Activated naive CD4-positive, alpha-beta T cell treated with anti-CD3 and anti-CD28 coated beads, Interleukin-2, amount 10 ng/mL, durations not matched to agents 7 days and 5 days (primary cell): ENCODE measurements at regions not wholly inside any gene's neighbourhood (a gene's known extent, or its start where the extent isn't known, plus 50 kb on each side); places are given as distances from the start of the nearest gene placed in this dataset.

Experiments
- CTCF ChIA-PET: fragments of 350-600 bp; sonication (Branson Sonifier 250); formaldehyde crosslinking; loops from one replicate; lab custom pipeline; 2021; ENCODE audit warnings: antibody characterized with exemption; lab: Charles Lee
- DNase-seq: peaks from one replicate; pipeline ENCODE4 v3.0.0-alpha.2; 2020
- H3K27ac Mint-ChIP-seq: one replicate; pipeline ENCODE4 v1.8.0; 2021; ENCODE audit warnings: mild to moderate bottlenecking, moderate library complexity, mixed read lengths
- H3K27me3 Mint-ChIP-seq: one replicate; pipeline ENCODE4 v1.8.0; 2021; ENCODE audit warnings: mild to moderate bottlenecking, mixed read lengths
- H3K36me3 Mint-ChIP-seq: one replicate; pipeline ENCODE4 v1.8.0; 2021; ENCODE audit warnings: mixed read lengths
- H3K4me1 Mint-ChIP-seq: one replicate; pipeline ENCODE4 v1.8.0; 2021; ENCODE audit warnings: mixed read lengths
- H3K4me3 Mint-ChIP-seq: one replicate; pipeline ENCODE4 v1.8.0; 2021; ENCODE audit warnings: mild to moderate bottlenecking, moderate library complexity, mixed read lengths
- H3K9me3 Mint-ChIP-seq: one replicate; pipeline ENCODE4 v1.8.0; 2021; ENCODE audit warnings: mixed read lengths

- H3K27me3 Mint-ChIP-seq: no peaks in the 10 kb centered on the region
- no peaks in the 10 kb centered on the region for H3K4me1 Mint-ChIP-seq
- H3K27ac Mint-ChIP-seq: no peak overlapping the region
- H3K36me3 Mint-ChIP-seq: no peaks in the 10 kb centered on the region
- no peak overlapping the region for H3K4me3 Mint-ChIP-seq
- DNase-seq: no peak
- CTCF ChIA-PET: no interaction called here
- no peaks in the 10 kb centered on the region for H3K9me3 Mint-ChIP-seq
Observed at GRCh38 chr4:123945301-123945700, 548.7 kb downstream of the SPRY1 start.

DNA sequence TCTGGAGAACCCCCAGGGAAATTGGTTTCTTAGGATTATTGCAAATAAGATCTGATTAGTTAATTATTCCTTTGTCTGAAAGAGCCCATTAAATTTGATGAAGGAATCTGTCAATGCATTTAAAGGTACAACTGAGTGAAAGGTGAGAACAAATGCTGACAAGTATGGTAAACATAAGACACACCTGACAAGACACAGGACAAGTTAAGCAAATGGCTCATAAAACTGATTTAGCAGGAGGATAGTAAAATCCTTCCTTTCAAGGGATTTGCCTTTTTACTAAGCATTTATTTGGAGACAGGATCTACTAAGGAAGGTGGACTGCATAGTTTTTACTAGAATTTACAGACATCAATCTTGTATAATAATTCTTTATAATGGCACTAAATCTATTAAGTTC, 553.9 kb downstream of the SPRY1 start:
- no peaks in the 10 kb centered on the region for H3K27me3 Mint-ChIP-seq
- CTCF ChIA-PET: no interaction called here
- no peak for DNase-seq

GRCh38 chr4:123952530-123953274, 556.1 kb downstream of the SPRY1 start:
- Mint-ChIP-seq H3K27me3 (no peaks in the 10 kb centered on the region), H3K9me3 (no peaks in the 10 kb centered on the region), H3K36me3 (no peaks in the 10 kb centered on the region), H3K4me1 (no peaks in the 10 kb centered on the region), H3K4me3 (no peak overlapping the region), H3K27ac (no peak overlapping the region)
- CTCF ChIA-PET: no interaction called here
- no peak for DNase-seq

More for the DNA sequence above, 553.9 kb downstream of the SPRY1 start:
- no peaks in the 10 kb centered on the region for H3K36me3 Mint-ChIP-seq
- H3K27ac Mint-ChIP-seq: no peak overlapping the region
- H3K4me1 Mint-ChIP-seq: no peaks in the 10 kb centered on the region
- H3K4me3 Mint-ChIP-seq: no peak overlapping the region
- H3K9me3 Mint-ChIP-seq: no peaks in the 10 kb centered on the region

DNA sequence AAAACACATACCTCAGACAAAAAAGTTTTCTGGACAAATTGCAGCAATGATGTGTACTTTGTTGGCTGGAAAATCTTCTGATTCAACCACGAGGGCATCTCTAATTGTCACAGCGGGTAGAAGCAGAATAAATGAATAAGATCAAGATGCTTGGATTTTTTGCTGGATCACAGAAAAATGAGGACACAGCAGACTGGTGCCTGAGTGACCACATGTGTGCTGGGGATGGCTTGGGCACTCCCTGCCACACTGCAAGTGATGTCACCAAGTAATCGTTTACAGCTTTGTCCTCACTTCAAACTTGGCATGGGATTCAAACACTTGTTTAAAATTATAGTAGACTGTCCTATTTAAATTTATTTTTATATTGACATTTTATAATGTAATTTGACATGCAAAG, 557.0 kb downstream of the SPRY1 start:
- Mint-ChIP-seq H3K27me3 (no peaks in the 10 kb centered on the region), H3K27ac (no peak overlapping the region), H3K4me1 (no peaks in the 10 kb centered on the region), H3K36me3 (no peaks in the 10 kb centered on the region), H3K4me3 (no peak overlapping the region), H3K9me3 (no peaks in the 10 kb centered on the region)
- CTCF ChIA-PET: no interaction called here
- no peak for DNase-seq

DNA sequence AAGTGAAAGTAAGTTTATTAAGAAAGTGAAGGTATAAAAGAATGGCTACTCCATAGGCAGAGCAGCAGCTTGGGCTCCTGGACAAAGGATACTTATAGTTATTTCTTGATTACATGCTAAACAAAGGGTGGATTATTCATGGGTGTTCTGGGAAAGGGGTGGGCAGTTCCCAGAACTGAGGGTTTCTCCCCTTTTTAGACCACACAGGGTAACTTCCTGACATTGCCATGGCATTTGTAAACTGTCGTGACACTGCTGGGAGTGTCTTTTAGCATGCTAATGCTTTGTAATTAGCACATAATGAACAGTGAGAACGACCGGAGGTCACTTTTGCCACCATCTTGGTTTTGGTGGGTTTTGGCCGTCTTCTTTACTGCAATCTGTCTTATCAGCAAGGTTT, 557.6 kb downstream of the SPRY1 start:
- Mint-ChIP-seq H3K27me3 (no peaks in the 10 kb centered on the region), H3K9me3 (no peaks in the 10 kb centered on the region), H3K4me3 (no peak overlapping the region), H3K36me3 (no peaks in the 10 kb centered on the region), H3K27ac (no peak overlapping the region), H3K4me1 (no peaks in the 10 kb centered on the region)
- no peak for DNase-seq
- CTCF ChIA-PET: no interaction called here

DNA sequence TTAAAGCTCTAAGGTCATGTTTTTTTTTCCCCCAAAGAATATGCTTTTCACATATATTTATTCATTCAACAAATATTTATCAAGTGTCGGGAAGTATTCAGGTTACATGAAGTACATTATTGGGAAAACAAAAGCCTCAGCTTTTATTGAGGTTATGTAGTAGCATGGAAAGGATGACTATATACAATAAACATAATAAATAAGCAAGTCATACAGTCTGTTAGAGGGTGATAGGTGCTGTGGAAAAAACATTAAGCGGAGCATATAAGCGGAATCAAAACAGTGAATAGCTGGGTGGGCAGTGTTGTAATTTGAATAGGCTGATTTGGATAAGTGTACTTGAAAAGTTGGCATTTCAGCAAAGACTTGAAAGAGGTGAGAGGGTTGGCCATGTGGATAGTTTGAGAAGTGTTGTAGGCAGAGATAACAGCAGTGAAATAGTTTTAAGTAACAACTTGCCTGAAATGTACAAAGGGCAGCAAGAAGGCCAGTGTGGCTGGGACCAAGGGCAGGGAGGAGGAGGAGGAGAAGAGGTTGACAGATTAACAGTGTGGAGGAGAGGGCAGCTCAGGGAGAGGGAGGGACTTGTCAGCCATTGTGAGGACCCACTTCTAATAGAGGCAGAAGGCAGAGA, 558.7 kb downstream of the SPRY1 start:
- CTCF ChIA-PET: no interaction called here
- DNase-seq: no peak
- Mint-ChIP-seq H3K36me3 (no peaks in the 10 kb centered on the region), H3K27me3 (no peaks in the 10 kb centered on the region), H3K27ac (no peak overlapping the region), H3K4me1 (no peaks in the 10 kb centered on the region), H3K9me3 (no peaks in the 10 kb centered on the region), H3K4me3 (no peak overlapping the region)

DNA sequence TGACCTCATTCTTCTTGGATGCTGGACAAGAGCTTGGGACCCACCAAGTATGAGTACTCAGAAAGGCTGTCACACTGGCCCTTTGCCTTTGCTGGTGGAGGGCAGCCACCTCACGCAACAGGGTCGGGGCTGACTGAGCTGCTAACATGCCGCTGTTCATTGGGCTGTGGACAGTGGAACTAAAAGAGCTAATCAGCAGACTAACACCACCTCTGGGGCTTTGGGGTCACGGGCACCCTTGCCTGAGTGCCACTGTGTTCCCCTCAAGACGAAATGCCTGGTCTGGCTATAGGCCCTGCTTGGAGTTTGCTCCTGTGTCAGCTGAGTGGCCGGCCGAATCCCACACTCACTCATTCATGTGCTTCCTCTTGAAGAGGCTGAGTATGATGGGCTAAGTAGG, 559.6 kb downstream of the SPRY1 start:
- Mint-ChIP-seq H3K4me3 (no peak overlapping the region), H3K27me3 (no peaks in the 10 kb centered on the region), H3K27ac (no peak overlapping the region), H3K36me3 (no peaks in the 10 kb centered on the region), H3K4me1 (no peaks in the 10 kb centered on the region), H3K9me3 (no peaks in the 10 kb centered on the region)
- DNase-seq: no peak
- CTCF ChIA-PET: no interaction called here

DNA sequence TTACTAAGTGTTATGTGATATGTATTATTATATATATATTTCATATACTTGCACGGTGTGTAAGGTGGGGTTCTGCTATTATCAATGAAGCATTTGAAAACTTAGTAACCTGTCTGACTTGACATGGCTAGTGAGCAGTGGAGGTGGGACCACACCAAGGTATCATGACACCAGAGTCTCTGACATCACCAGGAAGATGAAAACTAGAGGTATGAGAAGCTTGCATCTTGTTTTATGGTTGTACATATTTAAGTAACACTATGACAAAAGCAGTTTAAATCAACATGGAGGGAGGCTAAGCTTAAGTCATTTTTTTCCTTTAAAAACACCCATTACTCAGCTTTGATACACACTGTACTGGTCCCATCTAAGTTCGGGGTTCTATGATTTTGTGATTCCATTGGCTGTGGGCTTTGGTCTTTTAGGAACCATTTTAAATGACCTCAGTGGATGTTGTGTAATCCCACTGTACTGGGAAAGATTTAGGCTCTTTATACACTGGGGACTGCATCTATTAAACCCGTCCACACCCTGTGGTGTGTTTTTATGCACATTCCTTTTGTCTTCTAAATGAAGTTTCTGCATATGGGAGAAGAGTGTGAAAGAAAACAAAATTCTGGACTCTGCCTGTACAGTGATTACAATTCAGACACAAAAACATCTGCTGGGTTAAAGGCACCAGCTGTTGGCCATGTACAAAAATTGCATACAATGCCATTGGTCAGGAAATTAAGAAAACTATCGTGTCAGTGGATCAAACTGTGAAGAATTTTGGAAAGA, 570.6 kb downstream of the SPRY1 start:
- CTCF ChIA-PET: no interaction called here
- Mint-ChIP-seq H3K4me1 (no peaks in the 10 kb centered on the region), H3K36me3 (no peaks in the 10 kb centered on the region), H3K4me3 (no peak overlapping the region), H3K27ac (no peak overlapping the region), H3K27me3 (no peaks in the 10 kb centered on the region), H3K9me3 (no peaks in the 10 kb centered on the region)
- DNase-seq: no peak

- no peak overlapping the region for H3K4me3 Mint-ChIP-seq
- no peaks in the 10 kb centered on the region for H3K4me1 Mint-ChIP-seq
- CTCF ChIA-PET: no interaction called here
- no peak overlapping the region for H3K27ac Mint-ChIP-seq
- no peaks in the 10 kb centered on the region for H3K36me3 Mint-ChIP-seq
- no peaks in the 10 kb centered on the region for H3K9me3 Mint-ChIP-seq
- H3K27me3 Mint-ChIP-seq: no peaks in the 10 kb centered on the region
- DNase-seq: no peak
Observed at GRCh38 chr4:123972031-123972430, 575.4 kb downstream of the SPRY1 start.

DNA sequence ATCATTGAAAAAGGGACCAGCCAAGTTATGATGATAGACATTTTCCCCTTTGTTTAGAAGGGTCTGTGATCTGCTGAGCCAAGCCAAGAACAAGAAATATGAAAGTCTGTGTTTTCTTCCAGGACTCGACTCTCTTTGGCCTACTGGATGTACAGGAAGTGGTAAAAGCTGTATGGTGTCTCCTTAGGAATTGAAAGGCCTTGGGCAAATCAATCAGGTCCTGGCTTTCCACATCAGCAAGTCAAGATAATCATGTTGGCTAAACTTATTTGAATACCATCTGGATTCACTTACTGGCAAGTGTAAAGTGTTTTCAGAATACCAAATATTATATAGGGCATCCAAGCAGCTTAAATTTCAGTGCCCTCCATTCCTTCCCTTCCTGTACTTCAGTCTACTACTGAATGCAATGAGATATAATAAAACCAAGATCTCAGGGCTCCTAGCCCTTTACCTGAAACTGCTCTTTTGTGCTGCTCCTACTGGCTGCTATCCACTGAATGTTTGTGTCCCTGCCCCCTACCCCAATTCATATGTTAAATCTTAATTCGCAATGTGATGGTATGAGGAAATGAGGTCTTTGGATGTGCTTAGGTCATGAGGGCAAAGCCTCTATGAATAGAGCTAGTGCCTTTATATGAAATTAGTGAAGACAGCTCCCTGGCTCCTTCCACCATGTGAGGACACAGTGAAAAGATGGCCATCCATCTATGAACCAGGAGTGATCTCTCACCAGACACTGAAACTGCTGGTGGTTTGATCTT, 578.0 kb downstream of the SPRY1 start:
- H3K4me1 Mint-ChIP-seq: no peaks in the 10 kb centered on the region
- no peak for DNase-seq
- H3K27ac Mint-ChIP-seq: no peak overlapping the region
- H3K4me3 Mint-ChIP-seq: no peak overlapping the region
- no peaks in the 10 kb centered on the region for H3K36me3 Mint-ChIP-seq
- CTCF ChIA-PET: no interaction called here
- no peaks in the 10 kb centered on the region for H3K27me3 Mint-ChIP-seq
- no peaks in the 10 kb centered on the region for H3K9me3 Mint-ChIP-seq

DNA sequence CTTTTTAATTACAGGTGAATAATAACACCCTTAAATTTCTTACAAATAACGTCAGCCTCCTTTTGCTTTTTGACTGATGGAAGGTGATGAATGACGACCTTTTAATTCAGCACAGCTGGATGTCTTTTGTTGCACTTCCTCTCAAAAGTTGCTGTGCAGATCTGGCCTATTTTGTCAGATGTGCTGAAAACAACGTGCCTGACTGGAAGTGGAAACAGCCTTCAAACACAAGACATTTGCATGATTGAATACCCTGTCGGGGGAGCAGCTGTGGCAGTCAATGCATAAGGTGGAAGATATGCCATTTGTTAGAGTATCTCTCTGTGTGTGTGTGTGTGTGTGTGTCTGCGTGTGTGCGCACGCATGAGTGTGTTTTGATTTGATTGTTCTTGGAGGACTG, 579.7 kb downstream of the SPRY1 start:
- H3K9me3 Mint-ChIP-seq: no peaks in the 10 kb centered on the region
- no peak overlapping the region for H3K27ac Mint-ChIP-seq
- no peaks in the 10 kb centered on the region for H3K27me3 Mint-ChIP-seq
- no peaks in the 10 kb centered on the region for H3K36me3 Mint-ChIP-seq
- H3K4me3 Mint-ChIP-seq: no peak overlapping the region
- CTCF ChIA-PET: no interaction called here
- H3K4me1 Mint-ChIP-seq: no peaks in the 10 kb centered on the region
- DNase-seq: no peak

DNA sequence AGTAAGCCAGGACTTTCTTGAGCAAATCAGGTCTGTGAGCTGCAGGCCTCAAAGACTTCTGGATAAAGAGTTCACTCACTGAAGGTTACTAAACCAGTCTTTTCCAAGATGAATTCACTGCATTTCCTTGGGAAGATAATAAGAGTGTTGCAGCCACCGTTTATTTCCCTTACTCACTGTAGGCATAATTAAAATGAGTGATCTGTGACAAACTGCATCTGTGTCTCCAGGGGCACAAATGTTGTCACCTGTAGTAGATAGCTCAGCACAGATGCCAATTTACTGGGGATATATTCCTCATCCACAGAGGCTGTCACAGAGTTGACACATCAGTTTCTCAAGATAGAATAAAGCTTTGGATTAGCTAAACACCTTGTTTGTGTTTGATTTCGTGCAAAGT, 580.2 kb downstream of the SPRY1 start:
- Mint-ChIP-seq H3K4me1 (no peaks in the 10 kb centered on the region), H3K27ac (no peak overlapping the region), H3K4me3 (no peak overlapping the region), H3K27me3 (no peaks in the 10 kb centered on the region), H3K36me3 (no peaks in the 10 kb centered on the region), H3K9me3 (no peaks in the 10 kb centered on the region)
- no peak for DNase-seq
- CTCF ChIA-PET: interaction anchor here (1.3 kb wide), 1 partner anchor 9 kb away, joined by 4 read pairs; no protein-coding TSS in a partner anchor

- Mint-ChIP-seq H3K9me3 (no peaks in the 10 kb centered on the region), H3K4me3 (no peak overlapping the region), H3K36me3 (no peaks in the 10 kb centered on the region), H3K4me1 (no peaks in the 10 kb centered on the region), H3K27me3 (no peaks in the 10 kb centered on the region), H3K27ac (no peak overlapping the region)
- CTCF ChIA-PET: interaction anchor here (1.3 kb wide), 1 partner anchor 10 kb away, joined by 4 read pairs; no protein-coding TSS in a partner anchor
- DNase-seq: no peak
Observed at GRCh38 chr4:123977641-123978081, 581.1 kb downstream of the SPRY1 start.

- Mint-ChIP-seq H3K36me3 (no peaks in the 10 kb centered on the region), H3K9me3 (no peaks in the 10 kb centered on the region), H3K4me1 (no peaks in the 10 kb centered on the region), H3K4me3 (no peak overlapping the region), H3K27ac (no peak overlapping the region), H3K27me3 (no peaks in the 10 kb centered on the region)
- CTCF ChIA-PET: no interaction called here
- DNase-seq: no peak
Observed at GRCh38 chr4:123978637-123979036, 582.0 kb downstream of the SPRY1 start.
